ENCODE measurements at regions not wholly inside any gene's neighbourhood (a gene's known extent, or its start where the extent isn't known, plus 50 kb on each side); places are given as distances from the start of the nearest gene placed in this dataset.

- TF ChIP-seq CTCF (IDR thresholded peaks at IDR 0.05) (no peak), POLR2A (IDR thresholded peaks at IDR 0.05) (no peak)
These were observed 260.4 kb downstream of the FAM43A start for GRCh38 chr3:194946091-194946490.

All from thyroid gland (tissue), 4 donors.